RWPE1 (cell line): ENCODE measurements at regions not wholly inside any gene's neighbourhood (a gene's known extent, or its start where the extent isn't known, plus 50 kb on each side); places are given as distances from the start of the nearest gene placed in this dataset.
A peak's percentile ranks its signal among the peaks of the same experiment; 100 is the strongest.

Source experiments
- CTCF ChIA-PET: fragments of 350-600 bp; sonication (Branson Sonifier 250); formaldehyde crosslinking; extraction: SDS; loops from one replicate; lab custom pipeline; 2021; lab: Yijun Ruan, JAX
- POLR2A ChIA-PET: fragments of 400-600 bp; formaldehyde crosslinking; extraction: SDS; loops from one replicate; lab custom pipeline; 2020; ENCODE audit warnings: antibody characterized with exemption; ENCODE audit not compliant: low non-redundant PET; lab: Yijun Ruan, JAX
- DNase-seq: peaks from one replicate; pipeline ENCODE4 v3.0.0; 2012; ENCODE audit warnings: low spot score
- H3K27ac ChIP-seq: fragments of 450-650 bp; 2 replicates; pipeline ENCODE4 v1.5.1; 2017
- TF ChIP-seq, protein P1 (sequence below): fragments of 450-650 bp; conservative IDR thresholded peaks from 2 replicates; pipeline ENCODE4 v1.5.1; 2017; ENCODE audit warnings: low read depth, mild to moderate bottlenecking

DNA sequence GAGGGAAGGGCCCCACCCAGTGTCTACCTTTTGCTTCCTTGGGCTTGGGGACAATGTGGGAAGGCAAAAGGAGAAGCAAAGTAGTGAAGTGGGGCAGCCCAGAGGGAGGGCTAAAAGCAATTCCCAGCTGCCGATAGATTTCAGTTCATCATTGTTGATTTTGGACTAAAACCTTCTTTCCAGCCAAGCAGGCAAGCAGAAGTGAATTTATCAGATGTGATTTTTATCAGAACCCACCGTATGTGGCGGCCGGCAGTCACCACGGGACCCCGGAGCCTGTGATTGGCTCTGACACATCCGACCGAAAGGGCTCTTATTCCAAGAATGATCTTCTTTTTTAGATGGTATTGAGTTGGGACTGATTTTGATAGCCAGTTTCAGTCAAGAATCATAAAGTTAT lies 559.9 kb downstream of the PSAT1 start:
- ChIA-PET CTCF (no interaction called here), POLR2A (no interaction called here)
- no peak for DNase-seq
- TF ChIP-seq, protein P1, sequence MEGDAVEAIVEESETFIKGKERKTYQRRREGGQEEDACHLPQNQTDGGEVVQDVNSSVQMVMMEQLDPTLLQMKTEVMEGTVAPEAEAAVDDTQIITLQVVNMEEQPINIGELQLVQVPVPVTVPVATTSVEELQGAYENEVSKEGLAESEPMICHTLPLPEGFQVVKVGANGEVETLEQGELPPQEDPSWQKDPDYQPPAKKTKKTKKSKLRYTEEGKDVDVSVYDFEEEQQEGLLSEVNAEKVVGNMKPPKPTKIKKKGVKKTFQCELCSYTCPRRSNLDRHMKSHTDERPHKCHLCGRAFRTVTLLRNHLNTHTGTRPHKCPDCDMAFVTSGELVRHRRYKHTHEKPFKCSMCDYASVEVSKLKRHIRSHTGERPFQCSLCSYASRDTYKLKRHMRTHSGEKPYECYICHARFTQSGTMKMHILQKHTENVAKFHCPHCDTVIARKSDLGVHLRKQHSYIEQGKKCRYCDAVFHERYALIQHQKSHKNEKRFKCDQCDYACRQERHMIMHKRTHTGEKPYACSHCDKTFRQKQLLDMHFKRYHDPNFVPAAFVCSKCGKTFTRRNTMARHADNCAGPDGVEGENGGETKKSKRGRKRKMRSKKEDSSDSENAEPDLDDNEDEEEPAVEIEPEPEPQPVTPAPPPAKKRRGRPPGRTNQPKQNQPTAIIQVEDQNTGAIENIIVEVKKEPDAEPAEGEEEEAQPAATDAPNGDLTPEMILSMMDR = no peak
- H3K27ac ChIP-seq = no peak overlapping the region

DNA sequence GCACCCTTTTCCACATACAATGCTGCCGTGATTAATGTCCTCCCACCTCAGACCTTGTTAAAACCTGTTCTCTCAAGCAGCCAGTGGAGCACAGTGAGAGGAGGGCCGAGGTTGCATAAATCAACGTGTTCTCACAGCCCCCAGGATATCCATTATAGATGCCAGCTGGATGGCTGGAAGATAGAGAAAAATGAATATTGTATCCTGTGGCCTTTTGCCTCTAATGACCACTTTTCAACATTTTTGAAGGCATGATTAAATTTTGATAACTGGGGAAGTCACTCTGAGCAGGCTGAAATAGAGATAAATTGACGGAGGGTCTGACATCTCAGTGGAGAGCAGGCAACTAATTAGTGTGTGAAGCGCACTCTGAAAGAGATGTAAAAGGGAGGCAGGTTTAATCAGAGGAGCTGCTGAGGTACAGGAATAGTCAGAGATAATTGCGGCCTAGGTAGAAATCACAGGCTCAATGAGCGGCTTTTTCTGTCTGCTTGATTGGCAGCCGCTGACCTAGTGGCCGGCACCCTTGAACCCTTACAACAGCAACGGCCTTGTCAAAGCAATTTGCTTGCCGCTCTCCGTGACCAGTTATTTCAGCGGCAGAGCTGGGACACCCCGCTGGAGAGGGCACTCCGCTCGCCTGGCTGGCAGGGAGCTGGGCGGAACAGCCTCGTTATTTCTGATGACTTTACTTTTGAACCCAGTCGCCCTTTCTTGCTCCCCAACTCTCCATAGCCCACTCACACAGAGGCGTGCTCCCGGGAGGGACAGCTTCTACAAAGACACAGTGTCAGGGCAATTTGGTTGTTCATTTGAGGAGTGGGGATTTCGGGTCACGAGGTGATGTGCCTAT lies 560.7 kb downstream of the PSAT1 start:
- TF ChIP-seq, protein P1 = no peak
- ChIA-PET CTCF (interaction anchor here (1.0 kb wide), 1 partner anchor 9 kb away, joined by 3 read pairs; no protein-coding TSS in a partner anchor), POLR2A (no interaction called here)
- H3K27ac ChIP-seq = no peak overlapping the region
- no peak for DNase-seq

DNA sequence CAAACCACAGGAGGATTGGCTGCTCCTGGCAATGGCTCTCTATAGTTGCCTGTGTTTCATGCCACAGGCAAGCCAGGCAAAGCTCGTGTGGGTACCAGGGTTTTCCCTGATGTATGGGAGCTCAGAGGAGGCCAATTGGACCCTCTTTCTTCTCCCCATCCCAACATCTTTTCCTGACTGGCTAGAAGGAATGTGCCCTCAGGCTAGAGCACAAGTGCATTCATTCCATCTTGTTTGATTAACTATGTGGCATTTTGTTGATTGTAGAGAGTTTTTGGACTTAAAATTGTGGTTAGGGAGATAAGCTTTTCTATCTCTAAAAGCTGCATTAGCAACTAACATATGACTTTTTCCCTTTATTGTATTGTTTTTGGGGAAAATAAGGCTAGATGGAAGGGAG lies 561.3 kb downstream of the PSAT1 start:
- no peak overlapping the region for H3K27ac ChIP-seq
- DNase-seq = no peak
- CTCF ChIA-PET = interaction anchor here (0.5 to 1.0 kb wide), 2 partner anchors 8 to 1170 kb away, joined by 3 read pairs; no protein-coding TSS in a partner anchor
- POLR2A ChIA-PET = no interaction called here
- TF ChIP-seq, protein P1 = no peak

DNA sequence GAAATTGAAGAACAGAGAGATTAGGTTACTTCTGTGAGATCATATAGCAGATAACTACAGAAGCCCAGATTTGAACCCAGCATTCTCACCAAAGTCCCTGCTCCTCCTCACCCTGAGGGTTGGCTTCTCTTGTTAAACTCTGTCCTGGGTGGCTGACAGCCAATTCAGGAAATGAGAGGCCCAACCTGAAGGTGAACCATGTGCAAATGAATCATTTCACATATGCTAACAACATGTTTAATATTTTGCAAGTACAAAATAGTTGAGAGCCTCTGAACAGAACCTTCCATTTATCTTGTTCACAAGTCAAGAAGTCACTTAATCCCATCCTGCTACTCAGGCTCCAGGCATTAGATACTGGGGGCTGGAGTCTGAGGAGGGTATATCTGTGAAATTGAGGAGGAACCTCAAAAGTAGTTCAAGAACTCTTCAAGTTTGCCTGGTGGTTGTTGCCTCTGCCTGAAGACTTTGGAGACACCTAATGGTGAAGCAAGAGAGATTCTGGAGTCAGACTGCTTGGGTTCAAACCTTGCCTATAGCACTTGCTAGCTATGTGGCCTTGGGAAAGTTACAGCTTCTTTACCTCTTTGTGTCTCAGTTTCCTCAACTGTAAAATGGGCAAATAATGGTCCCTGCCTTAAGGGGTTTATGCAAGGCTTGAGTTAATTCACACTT lies 564.0 kb downstream of the PSAT1 start:
- TF ChIP-seq, protein P1 = no peak
- POLR2A ChIA-PET = no interaction called here
- CTCF ChIA-PET = no interaction called here
- DNase-seq = peak; percentile 43
- H3K27ac ChIP-seq = no peak overlapping the region

DNA sequence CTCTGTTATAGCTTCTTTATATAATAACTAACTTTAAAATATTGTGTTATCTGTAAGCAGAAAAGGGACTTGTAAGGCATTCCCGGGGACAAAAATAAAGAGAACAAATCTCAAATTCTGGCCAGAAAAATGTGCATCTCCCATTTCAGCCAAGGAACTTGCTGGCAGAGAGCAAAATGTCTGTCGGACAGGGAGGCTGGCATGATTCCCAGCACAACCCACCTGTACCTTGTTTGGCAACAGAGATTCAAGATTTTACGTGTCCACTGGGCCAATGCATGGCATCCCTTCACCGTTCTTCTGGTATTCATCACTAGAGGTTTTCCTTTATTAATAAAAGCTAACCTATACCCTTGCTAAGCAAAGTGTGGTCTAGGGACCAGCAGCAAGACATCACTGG lies 566.6 kb downstream of the PSAT1 start:
- DNase-seq = no peak
- ChIA-PET POLR2A (no interaction called here), CTCF (no interaction called here)
- TF ChIP-seq, protein P1 = no peak
- no peak overlapping the region; the same call in 1 of the 2 replicates for H3K27ac ChIP-seq

DNA sequence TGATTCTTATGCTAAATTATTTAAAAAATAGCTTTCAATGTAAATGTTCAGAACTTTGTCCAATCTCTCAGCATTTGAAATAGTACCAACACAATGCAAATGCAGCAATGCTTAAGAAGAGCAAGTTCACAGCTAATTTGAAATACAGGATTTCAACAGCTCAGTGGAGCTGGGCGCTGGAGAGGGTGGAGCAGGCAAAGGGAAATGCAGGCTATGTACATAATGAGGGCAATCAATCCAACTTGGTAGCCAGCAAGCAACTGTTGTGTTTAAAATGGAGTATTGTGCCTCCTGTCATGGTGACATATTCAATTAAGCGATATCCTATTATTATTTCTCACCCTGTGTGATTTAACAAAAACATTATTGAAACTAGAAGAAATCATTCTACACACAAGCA lies 568.8 kb downstream of the PSAT1 start:
- CTCF ChIA-PET = no interaction called here
- TF ChIP-seq, protein P1 = no peak
- DNase-seq = no peak
- POLR2A ChIA-PET = no interaction called here
- H3K27ac ChIP-seq = no peak overlapping the region
